HL-60 (cell line): ENCODE measurements at regions not wholly inside any gene's neighbourhood (a gene's known extent, or its start where the extent isn't known, plus 50 kb on each side); places are given as distances from the start of the nearest gene placed in this dataset.
"Not testable (repeated sequence)": the region's sequence is repeated elsewhere in the genome, so short reads cannot be mapped to it uniquely, and the experiment has no call there.

Experiments used
- DNase-seq, 2 experiments: peaks; one replicate each; pipeline ENCODE4 v3.0.0-alpha.2; 2010 to 2020; ENCODE audit warnings: low read depth in 1 of 2, low spot score in 1 of 2
- H3K27ac ChIP-seq: fragments of 250-450 bp; sonication (Bioruptor Pico); replicated peaks from 2 replicates; pipeline ENCODE4 v1.5.1; 2020; ENCODE audit warnings: mild to moderate bottlenecking, moderate library complexity
- H3K27me3 ChIP-seq: fragments of 250-450 bp; sonication (Bioruptor Pico); 2 replicates; pipeline ENCODE4 v1.5.1; 2021; ENCODE audit warnings: mild to moderate bottlenecking, moderate library complexity; ENCODE audit not compliant: insufficient read depth, poor library complexity, severe bottlenecking
- H3K4me3 ChIP-seq: replicated peaks from 2 replicates; pipeline ENCODE4 v1.5.1; 2011; ENCODE audit warnings: mild to moderate bottlenecking, control low read depth, low read length; ENCODE audit not compliant: insufficient read depth
- GABPA ChIP-seq: IDR thresholded peaks from 2 replicates; pipeline ENCODE4 v1.6.1; 2012; ENCODE audit warnings: low read depth
- POLR2AphosphoS5 ChIP-seq: IDR thresholded peaks from 2 replicates; pipeline ENCODE4 v1.6.1; 2012; ENCODE audit warnings: low read depth
- SPI1 ChIP-seq: IDR thresholded peaks from 2 replicates; pipeline ENCODE4 v1.6.1; 2012; ENCODE audit warnings: low read depth, mild to moderate bottlenecking, borderline replicate concordance
- TF ChIP-seq, protein P1 (sequence below): IDR thresholded peaks from one replicate; pipeline ENCODE4 v1.5.1; 2011; ENCODE audit warnings: low read length, control low read depth, inconsistent platforms; ENCODE audit not compliant: insufficient read depth
- TF ChIP-seq, protein P2 (sequence below): IDR thresholded peaks from 2 replicates; pipeline ENCODE4 v1.6.1; 2012; ENCODE audit warnings: low read depth; ENCODE audit not compliant: insufficient replicate concordance

DNA sequence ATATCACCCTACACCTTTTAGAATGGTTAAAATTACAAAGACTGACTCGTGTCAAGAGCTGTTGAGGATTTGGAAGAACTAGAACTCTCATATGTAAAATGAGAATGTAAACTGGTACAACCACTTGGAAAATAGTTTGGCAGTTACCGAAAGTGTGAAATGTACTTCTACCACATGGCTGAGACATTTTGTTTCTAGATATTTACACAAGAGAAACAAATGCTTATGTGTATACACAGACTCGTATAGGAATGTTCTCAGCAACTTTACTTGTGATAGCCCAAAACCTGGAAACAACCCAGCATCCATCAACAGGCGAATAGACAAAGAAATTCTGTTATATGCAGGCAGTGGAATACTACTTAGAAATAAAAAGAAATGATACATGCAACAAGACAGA lies 103.0 kb downstream of the BRMS1L start:
- Histone ChIP-seq H3K27me3 (no peaks in the 10 kb centered on the region), H3K4me3 (no peak overlapping the region), H3K27ac (no peak overlapping the region)
- TF ChIP-seq POLR2AphosphoS5 (no peak), SPI1 (no peak), GABPA (no peak)
- TF ChIP-seq, protein P1, sequence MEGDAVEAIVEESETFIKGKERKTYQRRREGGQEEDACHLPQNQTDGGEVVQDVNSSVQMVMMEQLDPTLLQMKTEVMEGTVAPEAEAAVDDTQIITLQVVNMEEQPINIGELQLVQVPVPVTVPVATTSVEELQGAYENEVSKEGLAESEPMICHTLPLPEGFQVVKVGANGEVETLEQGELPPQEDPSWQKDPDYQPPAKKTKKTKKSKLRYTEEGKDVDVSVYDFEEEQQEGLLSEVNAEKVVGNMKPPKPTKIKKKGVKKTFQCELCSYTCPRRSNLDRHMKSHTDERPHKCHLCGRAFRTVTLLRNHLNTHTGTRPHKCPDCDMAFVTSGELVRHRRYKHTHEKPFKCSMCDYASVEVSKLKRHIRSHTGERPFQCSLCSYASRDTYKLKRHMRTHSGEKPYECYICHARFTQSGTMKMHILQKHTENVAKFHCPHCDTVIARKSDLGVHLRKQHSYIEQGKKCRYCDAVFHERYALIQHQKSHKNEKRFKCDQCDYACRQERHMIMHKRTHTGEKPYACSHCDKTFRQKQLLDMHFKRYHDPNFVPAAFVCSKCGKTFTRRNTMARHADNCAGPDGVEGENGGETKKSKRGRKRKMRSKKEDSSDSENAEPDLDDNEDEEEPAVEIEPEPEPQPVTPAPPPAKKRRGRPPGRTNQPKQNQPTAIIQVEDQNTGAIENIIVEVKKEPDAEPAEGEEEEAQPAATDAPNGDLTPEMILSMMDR, result no peak
- TF ChIP-seq, protein P2, sequence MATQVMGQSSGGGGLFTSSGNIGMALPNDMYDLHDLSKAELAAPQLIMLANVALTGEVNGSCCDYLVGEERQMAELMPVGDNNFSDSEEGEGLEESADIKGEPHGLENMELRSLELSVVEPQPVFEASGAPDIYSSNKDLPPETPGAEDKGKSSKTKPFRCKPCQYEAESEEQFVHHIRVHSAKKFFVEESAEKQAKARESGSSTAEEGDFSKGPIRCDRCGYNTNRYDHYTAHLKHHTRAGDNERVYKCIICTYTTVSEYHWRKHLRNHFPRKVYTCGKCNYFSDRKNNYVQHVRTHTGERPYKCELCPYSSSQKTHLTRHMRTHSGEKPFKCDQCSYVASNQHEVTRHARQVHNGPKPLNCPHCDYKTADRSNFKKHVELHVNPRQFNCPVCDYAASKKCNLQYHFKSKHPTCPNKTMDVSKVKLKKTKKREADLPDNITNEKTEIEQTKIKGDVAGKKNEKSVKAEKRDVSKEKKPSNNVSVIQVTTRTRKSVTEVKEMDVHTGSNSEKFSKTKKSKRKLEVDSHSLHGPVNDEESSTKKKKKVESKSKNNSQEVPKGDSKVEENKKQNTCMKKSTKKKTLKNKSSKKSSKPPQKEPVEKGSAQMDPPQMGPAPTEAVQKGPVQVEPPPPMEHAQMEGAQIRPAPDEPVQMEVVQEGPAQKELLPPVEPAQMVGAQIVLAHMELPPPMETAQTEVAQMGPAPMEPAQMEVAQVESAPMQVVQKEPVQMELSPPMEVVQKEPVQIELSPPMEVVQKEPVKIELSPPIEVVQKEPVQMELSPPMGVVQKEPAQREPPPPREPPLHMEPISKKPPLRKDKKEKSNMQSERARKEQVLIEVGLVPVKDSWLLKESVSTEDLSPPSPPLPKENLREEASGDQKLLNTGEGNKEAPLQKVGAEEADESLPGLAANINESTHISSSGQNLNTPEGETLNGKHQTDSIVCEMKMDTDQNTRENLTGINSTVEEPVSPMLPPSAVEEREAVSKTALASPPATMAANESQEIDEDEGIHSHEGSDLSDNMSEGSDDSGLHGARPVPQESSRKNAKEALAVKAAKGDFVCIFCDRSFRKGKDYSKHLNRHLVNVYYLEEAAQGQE, result no peak
- no peak for DNase-seq

DNA sequence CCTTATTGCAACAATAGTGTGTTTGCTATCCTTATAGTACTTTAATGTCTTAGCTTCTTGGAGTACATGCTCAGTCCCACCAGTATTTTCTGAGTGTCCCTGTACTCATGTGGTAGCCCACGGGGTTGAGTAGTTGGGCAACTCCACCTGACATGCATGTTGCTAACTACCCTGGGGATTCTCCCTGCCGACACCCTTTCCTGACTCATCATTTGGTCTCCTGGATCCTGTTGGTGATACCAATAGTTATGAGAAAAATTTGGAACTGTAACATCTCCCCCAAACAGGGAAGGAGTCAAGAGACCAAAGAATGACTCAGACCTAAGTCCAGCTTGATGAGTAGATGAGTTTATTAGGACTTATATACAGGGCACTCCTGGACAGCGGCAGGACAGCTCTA lies 101.6 kb downstream of the BRMS1L start:
- TF ChIP-seq POLR2AphosphoS5, result no peak
- H3K4me3 ChIP-seq, result no peak overlapping the region
- no peak overlapping the region for H3K27ac ChIP-seq
- H3K27me3 ChIP-seq, result no peaks in the 10 kb centered on the region
- no peak for DNase-seq

DNA sequence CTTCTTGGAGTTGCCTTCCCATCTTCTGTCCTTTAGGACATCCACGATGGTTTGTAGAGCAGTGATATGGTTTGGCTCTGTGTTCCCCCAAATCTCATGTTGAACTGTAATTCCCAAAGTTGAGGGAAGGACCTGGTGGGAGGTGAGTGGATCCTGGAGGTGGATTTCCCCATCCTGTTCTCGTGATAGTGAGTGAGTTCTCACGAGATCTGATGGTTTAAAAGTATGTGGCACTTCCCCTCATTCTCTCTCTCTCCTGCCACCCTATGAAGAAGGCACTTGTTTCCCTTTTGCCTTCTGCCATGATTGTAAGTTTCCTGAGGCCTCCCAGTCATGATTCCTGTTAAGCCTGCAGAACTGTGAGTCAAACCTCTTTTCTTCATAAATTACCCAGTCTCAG lies 99.2 kb downstream of the BRMS1L start:
- H3K27ac ChIP-seq, result no peak overlapping the region
- TF ChIP-seq, protein P1, result no peak
- TF ChIP-seq, protein P2, result no peak
- no peak for TF ChIP-seq GABPA
- TF ChIP-seq SPI1, result no peak
- no peak for TF ChIP-seq POLR2AphosphoS5
- H3K27me3 ChIP-seq, result no peaks in the 10 kb centered on the region
- no peak for DNase-seq
- no peak overlapping the region for H3K4me3 ChIP-seq

DNA sequence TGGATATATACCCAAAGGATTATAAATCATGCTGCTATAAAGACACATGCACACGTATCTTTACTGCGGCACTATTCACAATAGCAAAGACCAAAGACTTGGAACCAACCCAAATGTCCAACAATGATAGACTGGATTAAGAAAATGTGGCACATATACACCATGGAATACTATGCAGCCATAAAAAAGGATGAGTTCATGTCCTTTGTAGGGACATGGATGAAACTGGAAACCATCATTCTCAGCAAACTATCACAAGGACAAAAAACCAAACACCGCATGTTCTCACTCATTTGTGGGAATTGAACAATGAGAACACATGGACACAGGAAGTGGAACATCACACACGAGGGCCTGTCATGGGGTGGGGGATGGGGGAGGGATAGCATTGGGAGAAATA lies 96.5 kb downstream of the BRMS1L start:
- H3K27ac ChIP-seq, H3K27me3 ChIP-seq, DNase-seq, H3K4me3 ChIP-seq: not testable (repeated sequence)

DNA sequence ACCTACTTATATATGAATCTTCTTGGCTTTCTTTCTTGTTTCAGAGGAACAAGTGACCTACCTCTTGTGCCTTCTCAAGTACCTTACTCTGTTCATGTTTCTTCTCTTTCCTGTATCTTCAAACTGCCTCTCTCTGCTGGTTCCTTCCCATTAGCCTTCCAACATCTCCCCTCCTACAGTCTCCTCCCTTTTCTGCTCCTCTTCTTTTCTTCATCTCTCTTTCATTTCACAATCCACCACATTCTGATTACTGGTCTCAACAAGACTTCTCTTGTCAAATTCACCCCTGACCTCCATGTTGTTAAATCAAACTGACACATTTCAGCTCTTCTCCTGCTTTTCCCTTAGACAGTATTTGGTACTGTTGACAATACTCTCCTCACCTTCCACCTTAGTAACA lies 95.6 kb downstream of the BRMS1L start:
- Histone ChIP-seq H3K27me3 (no peaks in the 10 kb centered on the region), H3K27ac (no peak overlapping the region), H3K4me3 (no peak overlapping the region)
- TF ChIP-seq, protein P1, result no peak
- TF ChIP-seq SPI1, result no peak
- TF ChIP-seq, protein P2, result no peak
- no peak for TF ChIP-seq POLR2AphosphoS5
- TF ChIP-seq GABPA, result no peak
- DNase-seq, result no peak
